GM10266 (cell line): ENCODE measurements at regions not wholly inside any gene's neighbourhood (a gene's known extent, or its start where the extent isn't known, plus 50 kb on each side); places are given as distances from the start of the nearest gene placed in this dataset.

ENCODE experiments used
- DNase-seq: peaks from one replicate; pipeline ENCODE4 v3.0.0; 2012; ENCODE audit errors: extremely low spot score
- TF ChIP-seq, protein P1 (sequence below): IDR thresholded peaks from 2 replicates; pipeline ENCODE4 v1.5.1; 2012; ENCODE audit warnings: mild to moderate bottlenecking, low read depth; ENCODE audit not compliant: control insufficient read depth, insufficient read depth; ENCODE audit errors: missing control alignments

DNA sequence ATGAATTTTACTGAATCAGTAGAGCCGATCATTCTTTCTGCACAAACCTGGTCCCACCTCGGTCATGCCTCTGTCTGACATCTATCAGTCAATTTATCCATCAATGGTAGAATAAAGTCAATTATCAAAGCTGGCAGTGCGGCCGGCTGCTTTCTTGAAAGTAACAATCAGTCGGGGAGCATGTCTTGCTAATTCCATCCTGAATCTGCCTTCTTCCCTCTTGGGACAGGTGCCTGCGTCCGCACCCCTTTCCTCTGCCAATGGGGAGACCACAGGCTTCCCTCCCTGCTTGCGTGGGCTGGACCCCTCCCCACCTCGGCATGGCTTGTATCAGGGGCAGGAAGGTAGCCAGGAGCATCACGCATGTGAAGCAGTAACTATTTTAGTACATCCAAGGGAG, 962.9 kb downstream of the BRD1 start:
- DNase-seq = no peak
- TF ChIP-seq, protein P1, sequence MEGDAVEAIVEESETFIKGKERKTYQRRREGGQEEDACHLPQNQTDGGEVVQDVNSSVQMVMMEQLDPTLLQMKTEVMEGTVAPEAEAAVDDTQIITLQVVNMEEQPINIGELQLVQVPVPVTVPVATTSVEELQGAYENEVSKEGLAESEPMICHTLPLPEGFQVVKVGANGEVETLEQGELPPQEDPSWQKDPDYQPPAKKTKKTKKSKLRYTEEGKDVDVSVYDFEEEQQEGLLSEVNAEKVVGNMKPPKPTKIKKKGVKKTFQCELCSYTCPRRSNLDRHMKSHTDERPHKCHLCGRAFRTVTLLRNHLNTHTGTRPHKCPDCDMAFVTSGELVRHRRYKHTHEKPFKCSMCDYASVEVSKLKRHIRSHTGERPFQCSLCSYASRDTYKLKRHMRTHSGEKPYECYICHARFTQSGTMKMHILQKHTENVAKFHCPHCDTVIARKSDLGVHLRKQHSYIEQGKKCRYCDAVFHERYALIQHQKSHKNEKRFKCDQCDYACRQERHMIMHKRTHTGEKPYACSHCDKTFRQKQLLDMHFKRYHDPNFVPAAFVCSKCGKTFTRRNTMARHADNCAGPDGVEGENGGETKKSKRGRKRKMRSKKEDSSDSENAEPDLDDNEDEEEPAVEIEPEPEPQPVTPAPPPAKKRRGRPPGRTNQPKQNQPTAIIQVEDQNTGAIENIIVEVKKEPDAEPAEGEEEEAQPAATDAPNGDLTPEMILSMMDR = no peak

DNA sequence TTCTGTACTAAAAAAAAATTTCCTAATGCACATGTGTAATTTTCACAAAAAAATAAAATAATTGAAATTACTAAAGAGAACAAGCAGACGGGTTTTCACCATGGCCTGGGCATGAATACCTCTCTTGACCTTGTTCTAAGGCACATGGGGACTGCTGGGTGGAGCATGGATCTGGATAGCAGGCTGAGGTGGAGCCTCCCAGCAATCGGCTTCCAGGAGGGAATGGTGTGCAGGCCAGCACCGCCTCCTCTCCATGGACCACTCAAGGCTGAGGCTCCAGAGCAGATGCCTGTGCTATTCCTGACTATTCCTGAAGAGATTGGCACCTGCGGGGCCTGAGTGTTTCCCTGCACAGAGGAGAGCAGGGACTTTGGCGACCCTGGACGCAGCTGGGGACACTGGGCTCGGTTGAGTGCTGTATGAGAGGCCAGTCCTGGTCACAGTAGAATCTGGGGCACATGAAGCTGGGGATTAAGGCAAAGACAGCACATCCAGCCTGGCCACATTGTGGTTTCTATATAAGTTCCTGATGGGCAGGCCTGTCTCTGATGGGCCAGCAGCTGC, 963.6 kb downstream of the BRD1 start:
- DNase-seq = no peak

DNA sequence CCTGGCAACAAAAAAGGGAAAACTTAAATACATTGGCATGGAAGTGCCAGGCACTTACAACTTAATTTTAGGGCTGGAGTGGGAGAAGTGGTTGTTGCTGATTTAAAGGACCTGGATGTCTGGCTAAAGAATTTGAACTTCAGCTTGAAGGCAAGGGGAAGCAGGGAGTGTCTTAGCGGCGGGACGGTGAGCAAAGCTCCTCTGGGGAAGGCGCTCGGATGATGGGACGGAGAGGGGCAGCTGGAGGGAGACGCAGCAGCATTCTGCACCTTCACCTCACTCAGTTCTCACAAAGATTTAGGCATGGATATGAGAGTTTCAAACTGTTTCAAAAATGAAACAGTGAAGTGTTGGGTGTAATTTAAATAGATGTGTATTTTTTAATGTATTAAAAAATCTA, 967.1 kb downstream of the BRD1 start:
- TF ChIP-seq, protein P1 = no peak
- no peak for DNase-seq

More for the DNA sequence above, 963.6 kb downstream of the BRD1 start:
- TF ChIP-seq, protein P1 = no peak

DNA sequence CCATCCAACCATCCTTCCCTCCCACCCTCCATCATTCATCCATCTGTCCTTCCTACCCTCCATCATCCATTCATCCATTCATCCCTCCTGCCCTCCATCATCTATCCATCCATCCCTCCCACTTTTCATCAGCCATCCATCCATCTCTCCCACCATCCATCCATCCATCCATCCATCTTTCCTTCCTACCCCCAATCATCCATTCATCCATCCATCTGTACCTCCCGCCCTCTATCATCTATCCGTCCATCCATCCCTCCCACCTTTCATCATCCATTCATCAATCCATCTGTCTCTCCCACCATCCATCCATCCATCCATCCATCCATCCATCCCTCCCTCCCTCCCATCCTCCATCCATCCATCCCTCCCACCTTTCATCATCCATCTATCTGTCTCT, 968.8 kb downstream of the BRD1 start:
- no peak for DNase-seq
- TF ChIP-seq, protein P1 = no peak

DNA sequence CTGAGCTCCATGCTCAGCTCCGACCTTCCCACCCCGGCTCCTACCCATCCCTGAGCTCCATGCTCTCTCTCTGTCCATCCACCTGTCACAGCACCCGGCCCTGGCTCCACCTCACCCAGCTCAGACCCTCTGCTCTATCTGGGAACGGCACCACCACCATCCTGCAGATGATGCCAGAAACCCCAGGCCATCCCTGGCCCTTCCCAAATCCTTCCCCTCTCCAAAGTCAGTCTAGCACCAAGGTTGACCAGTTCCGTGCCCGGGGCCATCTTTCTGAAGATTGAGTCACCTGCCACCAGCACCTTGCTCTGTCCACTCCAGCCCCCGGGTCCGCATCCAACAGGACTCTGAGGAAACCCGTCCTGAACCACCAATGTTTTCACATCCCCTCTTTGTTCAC, 969.6 kb downstream of the BRD1 start:
- DNase-seq = no peak
- TF ChIP-seq, protein P1 = no peak

DNA sequence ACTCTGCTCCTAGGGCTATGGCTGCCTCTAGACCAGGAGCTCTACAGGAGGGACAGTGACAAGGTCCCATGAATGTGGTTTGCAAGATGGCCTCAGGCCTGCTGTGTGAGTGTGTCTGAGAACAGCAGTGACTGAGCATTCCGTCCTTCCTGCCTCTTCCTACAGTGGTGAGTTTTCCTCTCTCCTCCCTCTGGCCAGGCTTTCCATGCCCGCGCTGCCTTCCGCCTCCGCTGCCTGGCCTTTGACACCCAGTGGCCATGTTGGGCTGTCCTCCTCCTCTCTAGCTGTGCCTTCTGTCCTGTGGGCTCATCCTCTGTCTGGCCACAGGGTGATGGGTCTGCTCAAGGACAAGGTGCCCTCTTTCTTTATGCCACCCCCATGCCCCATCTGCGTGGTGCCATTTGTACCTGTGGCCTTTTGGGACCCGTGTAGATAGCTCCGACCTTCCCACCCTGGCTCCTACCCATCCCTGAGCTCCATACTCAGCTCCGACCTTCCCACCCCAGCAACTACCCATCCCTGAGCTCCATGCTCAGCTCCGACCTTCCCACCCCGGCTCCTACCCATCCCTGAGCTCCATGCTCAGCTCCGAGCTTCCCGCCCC, 970.4 kb downstream of the BRD1 start:
- TF ChIP-seq, protein P1 = no peak
- no peak for DNase-seq

DNA sequence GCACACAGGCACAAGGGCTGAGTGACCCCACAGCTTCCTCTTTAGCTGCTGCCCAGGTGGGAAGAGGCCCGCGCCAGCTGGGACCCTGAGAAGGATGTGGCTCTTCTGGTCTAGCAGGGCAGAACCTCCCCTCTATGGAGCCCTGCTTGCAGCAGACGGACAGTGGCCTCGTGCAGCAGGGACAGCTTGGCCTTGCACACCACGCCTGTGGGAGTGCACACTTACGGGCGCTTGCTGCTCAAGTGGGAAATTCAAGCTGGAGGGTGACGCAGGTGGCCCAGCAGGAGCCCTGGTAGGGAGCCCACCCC, 971.4 kb downstream of the BRD1 start:
- TF ChIP-seq, protein P1 = no peak
- no peak for DNase-seq
